ENCODE measurements at regions not wholly inside any gene's neighbourhood (a gene's known extent, or its start where the extent isn't known, plus 50 kb on each side); places are given as distances from the start of the nearest gene placed in this dataset.
"Not testable (repeated sequence)": the region's sequence is repeated elsewhere in the genome, so short reads cannot be mapped to it uniquely, and the experiment has no call there.

DNA sequence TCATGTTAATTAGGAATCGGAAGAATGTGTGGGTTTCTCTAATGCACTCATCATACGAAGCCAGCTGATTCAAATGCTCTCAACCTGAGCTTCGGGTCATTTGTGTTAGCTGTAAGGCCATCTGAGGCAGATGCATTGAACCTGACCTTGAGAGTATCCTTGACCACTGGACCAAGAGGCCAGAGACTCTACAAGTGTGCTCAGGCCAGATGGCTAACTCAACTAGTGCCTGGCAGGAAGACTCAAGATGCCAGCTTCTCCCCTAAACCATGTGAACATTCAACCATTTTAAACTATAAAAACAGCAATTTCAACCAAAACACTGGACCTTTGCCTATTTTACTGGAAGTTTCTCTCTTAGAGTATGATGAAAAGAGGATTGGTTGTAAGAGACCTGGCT lies 168.6 kb upstream of the CDH4 start:
- Histone ChIP-seq H3K4me1 (ENCODE audit: control insufficient read depth, insufficient read depth, low read length) (no peaks in the 10 kb centered on the region), H3K27me3 (ENCODE audit: control insufficient read depth, insufficient read depth, low read length, poor library complexity, severe bottlenecking) (no peaks in the 10 kb centered on the region), H3K36me3 (ENCODE audit: control insufficient read depth, insufficient read depth, low read length) (no peaks in the 10 kb centered on the region), H3K9me3 (ENCODE audit: control insufficient read depth, low read length) (no peaks in the 10 kb centered on the region), H3K4me3 (ENCODE audit: insufficient read depth, low read depth, low read length) (no peak overlapping the region), H3K27ac (ENCODE audit: insufficient read depth, low read depth, low read length, poor library complexity, severe bottlenecking) (no peak overlapping the region)
- 90 to 96% methylated on average over 3 of the region's 3 CpGs for WGBS, 2 experiments

DNA sequence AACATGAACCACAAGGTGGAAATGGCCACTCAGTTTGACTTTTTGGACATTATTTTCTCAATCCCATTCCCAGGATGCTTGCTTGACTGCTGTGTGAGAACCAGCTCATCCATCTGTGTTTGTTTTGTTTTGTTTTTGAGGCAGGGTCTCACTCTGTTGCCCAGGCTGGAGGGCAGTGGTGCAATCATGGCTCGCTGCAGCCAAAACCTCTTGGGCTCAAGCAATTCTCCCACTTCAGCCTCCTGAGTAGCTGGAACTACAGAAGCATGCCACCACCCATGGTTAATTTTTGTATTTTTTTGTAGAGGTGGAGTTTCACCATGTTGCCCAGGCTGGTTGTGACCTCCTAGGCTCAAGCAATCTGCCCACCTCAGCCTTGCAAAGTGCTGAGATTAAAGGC lies 166.0 kb upstream of the CDH4 start:
- Histone ChIP-seq H3K9me3 (ENCODE audit: control insufficient read depth, low read length) (no peaks in the 10 kb centered on the region), H3K36me3 (ENCODE audit: control insufficient read depth, insufficient read depth, low read length) (no peaks in the 10 kb centered on the region), H3K27me3 (ENCODE audit: control insufficient read depth, insufficient read depth, low read length, poor library complexity, severe bottlenecking) (no peaks in the 10 kb centered on the region), H3K4me3 (ENCODE audit: insufficient read depth, low read depth, low read length) (no peak overlapping the region), H3K4me1 (ENCODE audit: control insufficient read depth, insufficient read depth, low read length) (peaks cover 8% of the 10 kb centered on the region), H3K27ac (ENCODE audit: insufficient read depth, low read depth, low read length, poor library complexity, severe bottlenecking) (no peak overlapping the region)
- 88 to 100% methylated on average over 1 of the region's 1 CpG for WGBS, 2 experiments

- H3K4me3 ChIP-seq (ENCODE audit: insufficient read depth, low read depth, low read length): no peak overlapping the region
- no peaks in the 10 kb centered on the region for H3K36me3 ChIP-seq (ENCODE audit: control insufficient read depth, insufficient read depth, low read length)
- 56% methylated on average over 7 of the region's 7 CpGs for WGBS, 2 experiments
- H3K4me1 ChIP-seq (ENCODE audit: control insufficient read depth, insufficient read depth, low read length): peaks cover 10% of the 10 kb centered on the region
- no peaks in the 10 kb centered on the region for H3K27me3 ChIP-seq (ENCODE audit: control insufficient read depth, insufficient read depth, low read length, poor library complexity, severe bottlenecking)
- H3K27ac ChIP-seq (ENCODE audit: insufficient read depth, low read depth, low read length, poor library complexity, severe bottlenecking): no peak overlapping the region
- no peaks in the 10 kb centered on the region for H3K9me3 ChIP-seq (ENCODE audit: control insufficient read depth, low read length)
Measured at GRCh38 chr20:61090541-61090940, 161.5 kb upstream of the CDH4 start.

- Histone ChIP-seq H3K27ac (ENCODE audit: insufficient read depth, low read depth, low read length, poor library complexity, severe bottlenecking) (no peak overlapping the region), H3K9me3 (ENCODE audit: control insufficient read depth, low read length) (no peaks in the 10 kb centered on the region), H3K4me1 (ENCODE audit: control insufficient read depth, insufficient read depth, low read length) (peaks cover 10% of the 10 kb centered on the region), H3K27me3 (ENCODE audit: control insufficient read depth, insufficient read depth, low read length, poor library complexity, severe bottlenecking) (no peaks in the 10 kb centered on the region), H3K4me3 (ENCODE audit: insufficient read depth, low read depth, low read length) (no peak overlapping the region), H3K36me3 (ENCODE audit: control insufficient read depth, insufficient read depth, low read length) (no peaks in the 10 kb centered on the region)
- WGBS, 2 experiments: 78 to 80% methylated on average over 9 of the region's 9 CpGs
Measured at GRCh38 chr20:61092251-61092650, 159.8 kb upstream of the CDH4 start.

DNA sequence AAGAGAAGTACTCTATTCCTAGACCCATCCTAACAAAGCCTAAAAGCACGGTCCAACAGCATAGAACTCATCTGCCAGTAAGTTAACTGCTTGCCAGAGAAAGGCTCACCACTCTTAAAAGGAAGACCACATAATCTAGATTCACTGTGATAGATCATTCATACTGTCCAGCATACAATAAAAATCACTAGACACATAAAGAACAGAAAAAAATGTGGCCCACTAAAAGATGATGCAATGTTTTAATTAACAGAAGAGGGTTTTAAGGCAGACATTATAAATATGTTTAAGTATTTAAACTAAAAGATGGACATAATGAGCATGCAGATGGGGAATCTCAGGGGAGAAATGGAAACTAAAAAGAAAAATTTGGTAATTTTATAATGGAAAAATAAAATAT lies 157.5 kb upstream of the CDH4 start:
- Histone ChIP-seq H3K27me3 (ENCODE audit: control insufficient read depth, insufficient read depth, low read length, poor library complexity, severe bottlenecking) (no peaks in the 10 kb centered on the region), H3K4me3 (ENCODE audit: insufficient read depth, low read depth, low read length) (no peak overlapping the region), H3K27ac (ENCODE audit: insufficient read depth, low read depth, low read length, poor library complexity, severe bottlenecking) (no peak overlapping the region), H3K4me1 (ENCODE audit: control insufficient read depth, insufficient read depth, low read length) (peaks cover 10% of the 10 kb centered on the region), H3K36me3 (ENCODE audit: control insufficient read depth, insufficient read depth, low read length) (no peaks in the 10 kb centered on the region), H3K9me3 (ENCODE audit: control insufficient read depth, low read length) (no peaks in the 10 kb centered on the region)
- 91 to 92% methylated on average over 1 of the region's 1 CpG for WGBS, 2 experiments

DNA sequence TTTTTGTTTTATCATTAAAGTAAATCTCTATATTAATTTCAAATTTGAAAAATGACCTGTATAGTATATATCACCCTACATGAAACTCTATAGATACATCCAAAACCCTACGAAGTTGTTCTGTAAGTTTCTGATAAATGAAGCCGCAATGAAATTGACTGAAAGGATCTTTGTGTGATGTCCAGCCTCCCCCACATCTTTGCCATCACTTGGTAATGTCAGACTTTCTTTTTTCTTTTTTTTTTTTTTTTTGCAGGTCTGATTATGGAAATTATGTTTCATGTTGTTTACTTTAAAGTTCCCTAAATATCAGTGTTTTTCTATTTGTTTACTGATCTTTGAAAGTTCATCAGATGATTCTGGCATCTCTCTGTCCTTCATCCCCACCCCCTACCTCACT lies 155.6 kb upstream of the CDH4 start:
- Histone ChIP-seq H3K36me3 (ENCODE audit: control insufficient read depth, insufficient read depth, low read length) (no peaks in the 10 kb centered on the region), H3K4me1 (ENCODE audit: control insufficient read depth, insufficient read depth, low read length) (no peaks in the 10 kb centered on the region), H3K4me3 (ENCODE audit: insufficient read depth, low read depth, low read length) (no peak overlapping the region), H3K27me3 (ENCODE audit: control insufficient read depth, insufficient read depth, low read length, poor library complexity, severe bottlenecking) (no peaks in the 10 kb centered on the region), H3K27ac (ENCODE audit: insufficient read depth, low read depth, low read length, poor library complexity, severe bottlenecking) (no peak overlapping the region), H3K9me3 (ENCODE audit: control insufficient read depth, low read length) (no peaks in the 10 kb centered on the region)
- 100% methylated on average over 2 of the region's 2 CpGs; no CpG with 5 or more reads in 1 of the 2 experiments for WGBS, 2 experiments

DNA sequence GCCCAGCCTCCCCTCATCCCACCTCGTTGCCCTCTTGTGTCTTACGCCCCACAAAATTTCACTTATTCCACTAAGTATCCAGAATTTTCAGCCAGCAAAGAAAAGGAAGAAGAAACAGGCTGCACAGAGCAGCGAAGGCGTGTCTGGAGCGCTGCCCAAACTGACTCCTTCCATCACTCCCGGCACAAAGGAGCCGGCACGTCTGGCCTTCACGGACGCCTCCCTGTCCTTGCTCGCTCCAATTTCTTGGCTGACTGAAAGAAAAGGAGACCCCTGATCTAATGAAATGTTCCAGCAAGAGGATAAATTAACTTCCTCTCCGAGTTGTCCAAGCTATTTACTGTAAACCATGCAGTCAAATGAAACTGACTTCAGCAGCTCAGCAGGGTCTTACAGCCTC lies 152.3 kb upstream of the CDH4 start:
- H3K27ac ChIP-seq (ENCODE audit: insufficient read depth, low read depth, low read length, poor library complexity, severe bottlenecking): no peak overlapping the region
- no peaks in the 10 kb centered on the region for H3K4me1 ChIP-seq (ENCODE audit: control insufficient read depth, insufficient read depth, low read length)
- no peaks in the 10 kb centered on the region for H3K36me3 ChIP-seq (ENCODE audit: control insufficient read depth, insufficient read depth, low read length)
- no peak overlapping the region for H3K4me3 ChIP-seq (ENCODE audit: insufficient read depth, low read depth, low read length)
- H3K27me3 ChIP-seq (ENCODE audit: control insufficient read depth, insufficient read depth, low read length, poor library complexity, severe bottlenecking): no peaks in the 10 kb centered on the region
- H3K9me3 ChIP-seq (ENCODE audit: control insufficient read depth, low read length): no peaks in the 10 kb centered on the region
- 89 to 90% methylated on average over 12 of the region's 12 CpGs for WGBS, 2 experiments

- Histone ChIP-seq H3K4me1 (ENCODE audit: control insufficient read depth, insufficient read depth, low read length) (peaks cover 6% of the 10 kb centered on the region), H3K36me3 (ENCODE audit: control insufficient read depth, insufficient read depth, low read length) (no peaks in the 10 kb centered on the region)
- WGBS, 2 experiments: 93 to 94% methylated on average over 7 of the region's 7 CpGs
Measured at GRCh38 chr20:61100489-61100888, 151.6 kb upstream of the CDH4 start.

GRCh38 chr20:61101321-61101720 lies 150.7 kb upstream of the CDH4 start:
- WGBS, 2 experiments: 89 to 91% methylated on average over 8 of the region's 8 CpGs
- H3K4me3 ChIP-seq (ENCODE audit: insufficient read depth, low read depth, low read length); H3K27me3 ChIP-seq (ENCODE audit: control insufficient read depth, insufficient read depth, low read length, poor library complexity, severe bottlenecking); H3K9me3 ChIP-seq (ENCODE audit: control insufficient read depth, low read length); H3K27ac ChIP-seq (ENCODE audit: insufficient read depth, low read depth, low read length, poor library complexity, severe bottlenecking); H3K36me3 ChIP-seq (ENCODE audit: control insufficient read depth, insufficient read depth, low read length): not testable (repeated sequence)
- H3K4me1 ChIP-seq (ENCODE audit: control insufficient read depth, insufficient read depth, low read length): peaks cover 14% of the 10 kb centered on the region

More at GRCh38 chr20:61100489-61100888, 151.6 kb upstream of the CDH4 start:
- Histone ChIP-seq H3K27me3 (ENCODE audit: control insufficient read depth, insufficient read depth, low read length, poor library complexity, severe bottlenecking) (no peaks in the 10 kb centered on the region), H3K4me3 (ENCODE audit: insufficient read depth, low read depth, low read length) (no peak overlapping the region), H3K9me3 (ENCODE audit: control insufficient read depth, low read length) (no peaks in the 10 kb centered on the region), H3K27ac (ENCODE audit: insufficient read depth, low read depth, low read length, poor library complexity, severe bottlenecking) (no peak overlapping the region)

- no peak overlapping the region for H3K27ac ChIP-seq (ENCODE audit: insufficient read depth, low read depth, low read length, poor library complexity, severe bottlenecking)
- H3K27me3 ChIP-seq (ENCODE audit: control insufficient read depth, insufficient read depth, low read length, poor library complexity, severe bottlenecking): no peaks in the 10 kb centered on the region
- 96 to 97% methylated on average over 5 of the region's 5 CpGs for WGBS, 2 experiments
Measured at GRCh38 chr20:61104232-61104631, 147.8 kb upstream of the CDH4 start.

DNA sequence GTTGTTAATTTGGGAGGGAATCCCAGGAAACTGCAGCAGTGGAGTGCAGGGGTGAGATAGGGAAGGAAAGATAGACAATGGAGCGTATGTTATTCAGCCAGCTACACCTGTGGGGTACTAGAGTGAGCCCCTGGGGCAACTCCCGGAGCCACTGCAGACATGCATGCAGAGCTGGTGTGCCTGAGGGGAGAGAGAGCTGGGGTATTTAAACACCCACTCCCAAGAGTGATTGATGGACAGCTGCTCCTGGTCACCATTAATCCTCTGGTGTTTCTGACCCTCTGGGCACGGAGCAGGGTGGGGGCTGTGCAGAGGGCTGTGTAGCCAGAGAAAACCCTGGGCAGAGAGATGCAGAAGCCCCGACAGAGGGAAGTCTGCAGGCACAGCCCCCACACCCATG lies 146.7 kb upstream of the CDH4 start:
- 77 to 78% methylated on average over 4 of the region's 4 CpGs for WGBS, 2 experiments
- H3K36me3 ChIP-seq (ENCODE audit: control insufficient read depth, insufficient read depth, low read length): no peaks in the 10 kb centered on the region
- H3K27me3 ChIP-seq (ENCODE audit: control insufficient read depth, insufficient read depth, low read length, poor library complexity, severe bottlenecking): no peaks in the 10 kb centered on the region
- no peaks in the 10 kb centered on the region for H3K9me3 ChIP-seq (ENCODE audit: control insufficient read depth, low read length)
- no peak overlapping the region for H3K27ac ChIP-seq (ENCODE audit: insufficient read depth, low read depth, low read length, poor library complexity, severe bottlenecking)
- no peak overlapping the region for H3K4me3 ChIP-seq (ENCODE audit: insufficient read depth, low read depth, low read length)
- peaks cover 14% of the 10 kb centered on the region for H3K4me1 ChIP-seq (ENCODE audit: control insufficient read depth, insufficient read depth, low read length)

More at GRCh38 chr20:61104232-61104631, 147.8 kb upstream of the CDH4 start:
- Histone ChIP-seq H3K4me3 (ENCODE audit: insufficient read depth, low read depth, low read length) (no peak overlapping the region), H3K9me3 (ENCODE audit: control insufficient read depth, low read length) (no peaks in the 10 kb centered on the region), H3K36me3 (ENCODE audit: control insufficient read depth, insufficient read depth, low read length) (no peaks in the 10 kb centered on the region), H3K4me1 (ENCODE audit: control insufficient read depth, insufficient read depth, low read length) (peaks cover 14% of the 10 kb centered on the region)
